ENCODE measurements at regions not wholly inside any gene's neighbourhood (a gene's known extent, or its start where the extent isn't known, plus 50 kb on each side); places are given as distances from the start of the nearest gene placed in this dataset.

- no peaks in the 10 kb centered on the region for H3K4me1 ChIP-seq
- no peak overlapping the region for H3K4me3 ChIP-seq
- no peak overlapping the region for H3K27ac ChIP-seq
- no peaks in the 10 kb centered on the region for H3K27me3 ChIP-seq
- ATAC-seq, result no peak
- intact Hi-C loops (cut with DNase I), result no loop called here
- no peaks in the 10 kb centered on the region for H3K36me3 ChIP-seq (replicated peaks in 1 of 2; ENCODE audit: insufficient read depth in 1 of 2, low read depth in 2 of 2)
- TF ChIP-seq POLR2A (IDR thresholded peaks at IDR 0.05), result no peak
- TF ChIP-seq, protein P1, sequence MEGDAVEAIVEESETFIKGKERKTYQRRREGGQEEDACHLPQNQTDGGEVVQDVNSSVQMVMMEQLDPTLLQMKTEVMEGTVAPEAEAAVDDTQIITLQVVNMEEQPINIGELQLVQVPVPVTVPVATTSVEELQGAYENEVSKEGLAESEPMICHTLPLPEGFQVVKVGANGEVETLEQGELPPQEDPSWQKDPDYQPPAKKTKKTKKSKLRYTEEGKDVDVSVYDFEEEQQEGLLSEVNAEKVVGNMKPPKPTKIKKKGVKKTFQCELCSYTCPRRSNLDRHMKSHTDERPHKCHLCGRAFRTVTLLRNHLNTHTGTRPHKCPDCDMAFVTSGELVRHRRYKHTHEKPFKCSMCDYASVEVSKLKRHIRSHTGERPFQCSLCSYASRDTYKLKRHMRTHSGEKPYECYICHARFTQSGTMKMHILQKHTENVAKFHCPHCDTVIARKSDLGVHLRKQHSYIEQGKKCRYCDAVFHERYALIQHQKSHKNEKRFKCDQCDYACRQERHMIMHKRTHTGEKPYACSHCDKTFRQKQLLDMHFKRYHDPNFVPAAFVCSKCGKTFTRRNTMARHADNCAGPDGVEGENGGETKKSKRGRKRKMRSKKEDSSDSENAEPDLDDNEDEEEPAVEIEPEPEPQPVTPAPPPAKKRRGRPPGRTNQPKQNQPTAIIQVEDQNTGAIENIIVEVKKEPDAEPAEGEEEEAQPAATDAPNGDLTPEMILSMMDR (IDR thresholded peaks at IDR 0.05), result no peak
- no peaks in the 10 kb centered on the region for H3K9me3 ChIP-seq
- DNase-seq, result no peak
Observed at GRCh38 chr9:3628239-3628638, 102.4 kb upstream of the RFX3 start.

- WGBS, 2 donors, result 75 to 76% methylated on average over 5 of the region's 5 CpGs
- DNase-seq (no peak), ATAC-seq (no peak)
- Histone ChIP-seq H3K4me3 (no peak overlapping the region), H3K27ac (no peak overlapping the region), H3K9me3 (no peaks in the 10 kb centered on the region), H3K27me3 (no peaks in the 10 kb centered on the region), H3K4me1 (no peaks in the 10 kb centered on the region), H3K36me3 (replicated peaks in 1 of 2; ENCODE audit: insufficient read depth in 1 of 2, low read depth in 2 of 2) (no peaks in the 10 kb centered on the region)
- TF ChIP-seq, protein P1 (IDR thresholded peaks at IDR 0.05), result no peak
- TF ChIP-seq POLR2A (IDR thresholded peaks at IDR 0.05), result no peak
- intact Hi-C loops (cut with DNase I), result no loop called here
Observed at GRCh38 chr9:3608011-3608410, 82.2 kb upstream of the RFX3 start.

DNA sequence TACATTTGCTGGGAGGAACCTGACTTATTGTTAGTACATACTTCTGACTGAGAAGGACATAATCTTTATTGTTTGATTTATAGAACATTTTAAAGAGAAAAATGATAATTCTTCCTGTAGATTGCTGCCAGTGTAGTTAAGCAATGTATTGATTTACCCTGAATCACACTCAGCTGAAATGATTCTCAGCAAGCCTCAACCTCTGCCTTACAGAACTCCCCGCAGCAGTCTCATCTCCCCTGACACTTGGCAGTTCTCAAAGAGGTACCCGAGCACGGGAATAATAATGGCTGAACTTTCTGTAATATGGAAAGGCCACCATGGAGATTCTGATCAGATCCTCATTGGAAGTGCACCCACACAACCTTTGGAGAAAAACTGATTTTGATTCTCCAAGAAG lies 74.9 kb upstream of the RFX3 start:
- ATAC-seq (no peak), DNase-seq (no peak)
- H3K27me3 ChIP-seq, result no peaks in the 10 kb centered on the region
- H3K36me3 ChIP-seq (replicated peaks in 1 of 2; ENCODE audit: insufficient read depth in 1 of 2, low read depth in 2 of 2), result no peaks in the 10 kb centered on the region
- no peaks in the 10 kb centered on the region for H3K4me1 ChIP-seq
- 51 to 58% methylated on average over 3 of the region's 3 CpGs for WGBS, 2 donors
- H3K4me3 ChIP-seq, result no peak overlapping the region
- TF ChIP-seq, protein P1 (IDR thresholded peaks at IDR 0.05), result no peak
- no peak for TF ChIP-seq POLR2A (IDR thresholded peaks at IDR 0.05)
- no peak overlapping the region for H3K27ac ChIP-seq
- intact Hi-C loops (cut with DNase I), result no loop called here
- no peaks in the 10 kb centered on the region for H3K9me3 ChIP-seq

- Histone ChIP-seq H3K27ac (no peak overlapping the region), H3K4me3 (no peak overlapping the region), H3K27me3 (no peaks in the 10 kb centered on the region), H3K36me3 (replicated peaks in 1 of 2; ENCODE audit: insufficient read depth in 1 of 2, low read depth in 2 of 2) (no peaks in the 10 kb centered on the region), H3K4me1 (no peaks in the 10 kb centered on the region), H3K9me3 (no peaks in the 10 kb centered on the region)
- WGBS, 2 donors, result 82 to 92% methylated on average over 8 of the region's 8 CpGs
- ATAC-seq (no peak), DNase-seq (no peak)
- intact Hi-C loops (cut with DNase I), result no loop called here
- TF ChIP-seq POLR2A (IDR thresholded peaks at IDR 0.05), result no peak
- TF ChIP-seq, protein P1 (IDR thresholded peaks at IDR 0.05), result no peak
Observed at GRCh38 chr9:3597792-3598191, 72.0 kb upstream of the RFX3 start.

DNA sequence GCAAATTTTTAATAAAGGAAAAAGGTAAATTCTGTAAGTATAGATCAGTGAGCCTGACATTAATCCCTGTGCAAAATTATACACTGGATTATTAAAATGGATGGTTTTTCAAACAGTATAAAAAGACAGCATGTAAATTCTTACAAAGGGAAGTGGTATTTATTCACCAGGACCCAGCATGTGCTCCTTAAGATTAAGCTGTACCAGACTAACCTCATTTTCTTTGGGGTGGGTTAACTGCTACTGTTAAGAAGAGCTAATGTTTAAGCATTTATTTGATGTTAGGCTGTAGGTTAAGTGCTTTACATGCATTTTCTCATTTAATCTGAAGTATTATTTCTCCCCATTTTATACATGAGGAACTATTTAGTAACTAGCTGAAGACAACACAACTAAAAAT lies 60.3 kb upstream of the RFX3 start:
- intact Hi-C loops (cut with DNase I), result no loop called here
- TF ChIP-seq POLR2A (IDR thresholded peaks at IDR 0.05), result no peak
- TF ChIP-seq, protein P1 (IDR thresholded peaks at IDR 0.05), result no peak
- H3K9me3 ChIP-seq, result no peaks in the 10 kb centered on the region
- DNase-seq (no peak), ATAC-seq (no peak)
- H3K27ac ChIP-seq, result no peak overlapping the region
- H3K4me1 ChIP-seq, result no peaks in the 10 kb centered on the region
- no peaks in the 10 kb centered on the region for H3K27me3 ChIP-seq
- H3K4me3 ChIP-seq, result no peak overlapping the region
- no peaks in the 10 kb centered on the region for H3K36me3 ChIP-seq (replicated peaks in 1 of 2; ENCODE audit: insufficient read depth in 1 of 2, low read depth in 2 of 2)
